Panc1 (cell line): ENCODE measurements at regions not wholly inside any gene's neighbourhood (a gene's known extent, or its start where the extent isn't known, plus 50 kb on each side); places are given as distances from the start of the nearest gene placed in this dataset.

Source experiments
- ATAC-seq: fragments of 200-7000 bp; cut with Tn5 transposase; 2 replicates; pipeline ENCODE4 v1.9.1; 2020; ENCODE audit warnings: mild to moderate bottlenecking, moderate library complexity
- BruUV-seq: library from RNA; stranded (reverse); fragments of 400-500 nt; replicated peaks from 2 replicates; lab custom pipeline; 2021; lab: Mats Ljungman, UMichigan
- CTCF ChIA-PET: fragments of 300-600 bp; sonication (Branson Sonifier 250); formaldehyde crosslinking; loops from one replicate; lab custom pipeline; 2022; ENCODE audit warnings: antibody characterized with exemption; lab: Charles Lee
- POLR2A ChIA-PET: fragments of 300-600 bp; sonication (Branson Sonifier 250); formaldehyde crosslinking; loops from one replicate; lab custom pipeline; 2022; ENCODE audit warnings: antibody characterized with exemption; lab: Charles Lee
- DNase-seq: peaks from one replicate; pipeline ENCODE4 v3.0.0-alpha.2; 2010; ENCODE audit warnings: low read depth, low spot score
- H3K27ac ChIP-seq: 2 replicates; pipeline ENCODE4 v1.5.1; 2011; ENCODE audit warnings: mild to moderate bottlenecking, low read length, inconsistent platforms
- H3K27me3 ChIP-seq: fragments of 200-500 bp; sonication (Bioruptor generic); 2 replicates; pipeline ENCODE4 v1.6.0; 2014; ENCODE audit warnings: low read length, inconsistent platforms; ENCODE audit not compliant: control insufficient read depth, insufficient read depth
- H3K36me3 ChIP-seq: fragments of 200-500 bp; sonication (Bioruptor generic); 2 replicates; pipeline ENCODE4 v1.5.1; 2014; ENCODE audit warnings: inconsistent platforms, mild to moderate bottlenecking, low read length, moderate library complexity; ENCODE audit not compliant: control insufficient read depth, insufficient read depth
- H3K4me1 ChIP-seq: 2 replicates; pipeline ENCODE4 v1.5.1; 2011; ENCODE audit warnings: inconsistent platforms, mild to moderate bottlenecking, low read length, moderate library complexity; ENCODE audit not compliant: control insufficient read depth, insufficient read depth
- H3K4me3 ChIP-seq, 2 experiments: 2 replicates each; pipeline ENCODE4 v1.5.1; 2011 to 2012; ENCODE audit warnings: low read depth in 2 of 2, low read length in 2 of 2, mild to moderate bottlenecking in 2 of 2, inconsistent platforms in 1 of 2, moderate library complexity in 1 of 2
- H3K9me3 ChIP-seq: fragments of 200-500 bp; sonication (Bioruptor generic); 2 replicates; pipeline ENCODE4 v1.5.1; 2014; ENCODE audit warnings: low read depth, mild to moderate bottlenecking, inconsistent platforms, low read length, moderate library complexity; ENCODE audit not compliant: control insufficient read depth, insufficient read depth
- POLR2AphosphoS5 ChIP-seq: IDR thresholded peaks from 2 replicates; pipeline ENCODE4 v1.6.1; 2012; ENCODE audit warnings: mild to moderate bottlenecking, low read depth, low read length, moderate library complexity
- REST ChIP-seq, 2 experiments: IDR thresholded peaks; 2 replicates each; pipeline ENCODE4 v1.6.1; 2011 to 2012; ENCODE audit warnings: low read depth in 2 of 2, control low read depth in 1 of 2, low read length in 1 of 2, mild to moderate bottlenecking in 1 of 2, moderate library complexity in 1 of 2; ENCODE audit not compliant: insufficient read depth in 1 of 2
- SIN3A ChIP-seq: IDR thresholded peaks from 2 replicates; pipeline ENCODE4 v1.6.1; 2012; ENCODE audit warnings: low read depth, mild to moderate bottlenecking, low read length, moderate library complexity, borderline replicate concordance; ENCODE audit not compliant: insufficient read depth
- TCF7L2 ChIP-seq: IDR thresholded peaks from 2 replicates; pipeline ENCODE4 v1.6.1; 2011; ENCODE audit warnings: mild to moderate bottlenecking, low read depth, low read length, inconsistent platforms
- in situ Hi-C: cut with HindIII; loops from 2 replicates; pipeline ENCODE4 v1.10.0; 2016; ENCODE audit warnings: low sequenced_read_pairs, low pct_unique_long_range_greater_than_20kb
- intact Hi-C: fragments of 100-400 bp; cut with micrococcal nuclease; formaldehyde crosslinking; loops from one replicate; pipeline ENCODE4 v1.10.0; 2022; ENCODE audit not compliant: unreplicated experiment
- TF ChIP-seq, protein P1 (sequence below): fragments of 450-650 bp; IDR thresholded peaks from 2 replicates; pipeline ENCODE4 v1.5.1; 2017; ENCODE audit warnings: mild to moderate bottlenecking

- no peaks in the 10 kb centered on the region for H3K9me3 ChIP-seq
- no peaks in the 10 kb centered on the region for H3K27me3 ChIP-seq
- ChIA-PET POLR2A (no interaction called here), CTCF (no interaction called here)
- TF ChIP-seq, protein P1, sequence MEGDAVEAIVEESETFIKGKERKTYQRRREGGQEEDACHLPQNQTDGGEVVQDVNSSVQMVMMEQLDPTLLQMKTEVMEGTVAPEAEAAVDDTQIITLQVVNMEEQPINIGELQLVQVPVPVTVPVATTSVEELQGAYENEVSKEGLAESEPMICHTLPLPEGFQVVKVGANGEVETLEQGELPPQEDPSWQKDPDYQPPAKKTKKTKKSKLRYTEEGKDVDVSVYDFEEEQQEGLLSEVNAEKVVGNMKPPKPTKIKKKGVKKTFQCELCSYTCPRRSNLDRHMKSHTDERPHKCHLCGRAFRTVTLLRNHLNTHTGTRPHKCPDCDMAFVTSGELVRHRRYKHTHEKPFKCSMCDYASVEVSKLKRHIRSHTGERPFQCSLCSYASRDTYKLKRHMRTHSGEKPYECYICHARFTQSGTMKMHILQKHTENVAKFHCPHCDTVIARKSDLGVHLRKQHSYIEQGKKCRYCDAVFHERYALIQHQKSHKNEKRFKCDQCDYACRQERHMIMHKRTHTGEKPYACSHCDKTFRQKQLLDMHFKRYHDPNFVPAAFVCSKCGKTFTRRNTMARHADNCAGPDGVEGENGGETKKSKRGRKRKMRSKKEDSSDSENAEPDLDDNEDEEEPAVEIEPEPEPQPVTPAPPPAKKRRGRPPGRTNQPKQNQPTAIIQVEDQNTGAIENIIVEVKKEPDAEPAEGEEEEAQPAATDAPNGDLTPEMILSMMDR: no peak
- TF ChIP-seq REST (IDR thresholded peaks at IDR 0.05; ENCODE audit: insufficient read depth in 1 of 2, low read depth in 2 of 2, low read length in 1 of 2): no peak
- TF ChIP-seq POLR2AphosphoS5: no peak
- TF ChIP-seq TCF7L2: no peak
- TF ChIP-seq SIN3A: no peak
- intact Hi-C loops: loop anchor here (10.0 kb wide), 1 partner anchor 353 kb away; no protein-coding TSS in a partner anchor
- no TSS peak for BruUV-seq
- DNase-seq: no peak
- no peaks in the 10 kb centered on the region for H3K36me3 ChIP-seq
- no peak for ATAC-seq
- in situ Hi-C loops: no loop called here
- H3K4me1 ChIP-seq: no peaks in the 10 kb centered on the region
- H3K27ac ChIP-seq: no peak overlapping the region
- no peak overlapping the region for H3K4me3 ChIP-seq
These were observed 465.6 kb upstream of the POU3F3 start for GRCh38 chr2:104388296-104388695.

DNA sequence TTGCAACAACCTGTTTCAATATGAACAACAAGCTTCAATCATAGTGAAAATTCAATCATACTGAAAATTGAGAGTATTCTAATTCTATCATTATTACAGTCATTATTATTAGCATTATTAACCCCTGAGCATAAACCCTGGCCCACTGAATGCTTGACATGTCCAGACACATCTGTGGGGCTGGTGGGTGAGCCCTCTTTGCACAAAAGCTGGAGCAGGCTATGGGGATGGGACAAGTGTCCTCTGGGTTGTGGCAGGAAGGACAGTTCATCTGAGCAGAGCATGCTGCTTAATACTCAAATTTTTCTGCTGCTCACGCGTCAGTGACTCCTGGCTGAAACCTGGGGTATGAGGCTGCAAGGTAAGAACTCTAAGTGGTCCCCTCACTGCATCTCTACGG lies 451.1 kb upstream of the POU3F3 start:
- CTCF ChIA-PET: no interaction called here

More for the DNA sequence above, 451.1 kb upstream of the POU3F3 start:
- H3K36me3 ChIP-seq: no peaks in the 10 kb centered on the region
- no peak overlapping the region for H3K27ac ChIP-seq
- H3K9me3 ChIP-seq: no peaks in the 10 kb centered on the region
- no peaks in the 10 kb centered on the region for H3K27me3 ChIP-seq
- DNase-seq (no peak), ATAC-seq (no peak)
- no peaks in the 10 kb centered on the region for H3K4me1 ChIP-seq
- H3K4me3 ChIP-seq: no peak overlapping the region
- BruUV-seq: no TSS peak
- intact Hi-C loops: no loop called here
- in situ Hi-C loops: no loop called here
- POLR2A ChIA-PET: no interaction called here
- TF ChIP-seq POLR2AphosphoS5 (no peak), TCF7L2 (no peak), SIN3A (no peak), REST (IDR thresholded peaks at IDR 0.05; ENCODE audit: insufficient read depth in 1 of 2, low read depth in 2 of 2, low read length in 1 of 2) (no peak)
- TF ChIP-seq, protein P1: no peak
